ENCODE measurements at regions not wholly inside any gene's neighbourhood (a gene's known extent, or its start where the extent isn't known, plus 50 kb on each side); places are given as distances from the start of the nearest gene placed in this dataset.

GRCh38 chr10:3342771-3343170, 170.2 kb upstream of the PITRM1 start:
- TF ChIP-seq GATA2 (IDR thresholded peaks at IDR 0.05; ENCODE audit: low read depth, low read length) (no peak), GATA3 (IDR thresholded peaks at IDR 0.05; ENCODE audit: low read depth, low read length) (no peak)

Data from SH-SY5Y (cell line).